OCI-LY7 (cell line): ENCODE measurements at regions not wholly inside any gene's neighbourhood (a gene's known extent, or its start where the extent isn't known, plus 50 kb on each side); places are given as distances from the start of the nearest gene placed in this dataset.

ENCODE experiments used
- BruUV-seq: library from RNA; stranded (reverse); fragments of 400-500 nt; replicated peaks from 2 replicates; lab custom pipeline; 2021; lab: Mats Ljungman, UMichigan
- CTCF ChIA-PET: fragments of 300-600 bp; sonication (Branson Sonifier 250); formaldehyde crosslinking; loops from one replicate; lab custom pipeline; 2022; ENCODE audit warnings: antibody characterized with exemption; ENCODE audit not compliant: unreplicated experiment; lab: Charles Lee
- POLR2A ChIA-PET: fragments of 300-600 bp; sonication (Branson Sonifier 250); formaldehyde crosslinking; loops from one replicate; lab custom pipeline; 2022; ENCODE audit warnings: antibody characterized with exemption; lab: Charles Lee
- DNase-seq: peaks from one replicate; pipeline ENCODE4 v3.0.0-alpha.2; 2015; ENCODE audit warnings: low spot score
- H2AFZ ChIP-seq: fragments of 200-600 bp; sonication (generic), shearing (Covaris generic); 2 replicates; pipeline ENCODE4 v1.6.1; 2014; ENCODE audit warnings: mild to moderate bottlenecking, antibody characterized with exemption, low read length, moderate library complexity
- H3K27ac ChIP-seq: fragments of 200-600 bp; sonication (generic); 2 replicates; pipeline ENCODE4 v1.5.1; 2014; ENCODE audit warnings: mixed run types, low read depth, mild to moderate bottlenecking, moderate library complexity, low read length, inconsistent platforms; ENCODE audit not compliant: poor library complexity, severe bottlenecking
- H3K36me3 ChIP-seq: fragments of 200-600 bp; sonication (generic); 2 replicates; pipeline ENCODE4 v1.6.1; 2014; ENCODE audit warnings: mild to moderate bottlenecking, antibody characterized with exemption, low read length, moderate library complexity, mixed read lengths; ENCODE audit not compliant: insufficient read depth
- H3K4me1 ChIP-seq: fragments of 200-600 bp; sonication (generic); 2 replicates; pipeline ENCODE4 v1.5.1; 2014; ENCODE audit warnings: mild to moderate bottlenecking, low read length; ENCODE audit not compliant: insufficient read depth, poor library complexity, severe bottlenecking
- H3K4me2 ChIP-seq: fragments of 200-600 bp; sonication (generic); 2 replicates; pipeline ENCODE4 v1.6.1; 2014; ENCODE audit warnings: mild to moderate bottlenecking, low read length
- H3K4me3 ChIP-seq: fragments of 200-600 bp; sonication (generic); 2 replicates; pipeline ENCODE4 v1.5.1; 2014; ENCODE audit warnings: mild to moderate bottlenecking, low read depth, low read length; ENCODE audit not compliant: poor library complexity, severe bottlenecking
- H3K79me2 ChIP-seq: fragments of 200-600 bp; sonication (generic); 2 replicates; pipeline ENCODE4 v1.6.1; 2016; ENCODE audit warnings: low read depth, mild to moderate bottlenecking, low read length, moderate library complexity, mixed read lengths; ENCODE audit not compliant: insufficient read depth
- H3K9me2 ChIP-seq: fragments of 200-600 bp; sonication (generic); 2 replicates; pipeline ENCODE4 v1.6.1; 2016; ENCODE audit warnings: mild to moderate bottlenecking, low read length, mixed read lengths; ENCODE audit not compliant: insufficient read depth
- H3K9me3 ChIP-seq: fragments of 200-600 bp; sonication (generic); 2 replicates; pipeline ENCODE4 v1.6.1; 2014; ENCODE audit warnings: mild to moderate bottlenecking, mixed run types, low read length, mixed read lengths
- H4K20me1 ChIP-seq: fragments of 200-600 bp; sonication (generic); 2 replicates; pipeline ENCODE4 v1.6.1; 2014; ENCODE audit warnings: mild to moderate bottlenecking, antibody characterized with exemption, low read length, moderate library complexity, mixed read lengths; ENCODE audit not compliant: insufficient read depth
- CTCF ChIP-seq: fragments of 200-600 bp; sonication (generic); conservative IDR thresholded peaks from 2 replicates; pipeline ENCODE4 v1.5.1; 2014; ENCODE audit warnings: mild to moderate bottlenecking, antibody characterized with exemption, low read length, moderate library complexity, mixed read lengths
- EZH2phosphoT487 ChIP-seq: fragments of 200-600 bp; sonication (generic); IDR thresholded peaks from 2 replicates; pipeline ENCODE4 v1.6.1; 2018; ENCODE audit warnings: low read depth, borderline replicate concordance, mild to moderate bottlenecking, mixed run types, antibody characterized with exemption, low read length, moderate library complexity, mixed read lengths
- intact Hi-C: fragments of 100-400 bp; cut with micrococcal nuclease; formaldehyde crosslinking; loops from one replicate; pipeline ENCODE4 v1.10.0; 2022; ENCODE audit not compliant: unreplicated experiment

DNA sequence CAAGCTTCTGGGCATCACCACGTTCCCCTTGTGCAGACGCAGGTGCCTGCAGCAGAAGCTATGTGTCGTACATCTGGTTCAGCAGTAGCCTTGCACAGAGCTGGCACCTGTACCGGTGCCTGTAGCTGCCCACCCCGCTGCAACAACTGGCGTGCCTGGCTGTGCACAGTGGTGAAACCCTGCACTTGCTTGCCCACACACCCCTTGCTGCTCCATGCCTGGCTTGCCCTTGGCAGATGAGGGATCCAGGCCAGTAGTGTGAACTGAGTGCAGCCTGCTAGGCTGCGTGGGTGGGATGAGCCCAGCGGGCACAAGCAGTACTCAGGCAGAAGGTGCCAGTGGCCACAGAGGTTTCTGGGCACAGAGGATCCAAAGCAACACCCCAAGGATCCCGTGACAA is 528.4 kb downstream of the PPARGC1A start:
- no peaks in the 10 kb centered on the region for H3K9me2 ChIP-seq
- ChIA-PET POLR2A (no interaction called here), CTCF (no interaction called here)
- no peak for DNase-seq
- H3K9me3 ChIP-seq, result no peaks in the 10 kb centered on the region
- H3K4me1 ChIP-seq, result no peaks in the 10 kb centered on the region
- H3K4me2 ChIP-seq, result no peak overlapping the region
- no peaks in the 10 kb centered on the region for H3K36me3 ChIP-seq
- intact Hi-C loops, result no loop called here
- no peak overlapping the region for H3K27ac ChIP-seq
- TF ChIP-seq CTCF (no peak), EZH2phosphoT487 (no peak)
- no TSS peak for BruUV-seq
- no peak overlapping the region for H3K4me3 ChIP-seq
- H3K79me2 ChIP-seq, result no peaks in the 10 kb centered on the region
- H4K20me1 ChIP-seq, result no peaks in the 10 kb centered on the region
- H2AFZ ChIP-seq, result no peak overlapping the region

- Histone ChIP-seq H3K4me1 (no peaks in the 10 kb centered on the region), H3K79me2 (no peaks in the 10 kb centered on the region), H4K20me1 (no peaks in the 10 kb centered on the region), H3K9me2 (no peaks in the 10 kb centered on the region), H3K9me3 (no peaks in the 10 kb centered on the region), H2AFZ (no peak overlapping the region), H3K27ac (no peak overlapping the region), H3K36me3 (no peaks in the 10 kb centered on the region), H3K4me3 (no peak overlapping the region), H3K4me2 (no peak overlapping the region)
- no peak for DNase-seq
- TF ChIP-seq CTCF, result no peak
- TF ChIP-seq EZH2phosphoT487, result no peak
- POLR2A ChIA-PET, result no interaction called here
- BruUV-seq, result no TSS peak
- CTCF ChIA-PET, result no interaction called here
- intact Hi-C loops, result no loop called here
Measured at GRCh38 chr4:23360718-23361117, 529.1 kb downstream of the PPARGC1A start.

GRCh38 chr4:23355258-23355657 is 534.6 kb downstream of the PPARGC1A start:
- Histone ChIP-seq H3K9me3 (0 out of 2 replicates have a peak, but pooled peaks cover under 1% of the 10 kb centered on the region), H4K20me1 (no peaks in the 10 kb centered on the region), H3K4me2 (no peak overlapping the region), H3K79me2 (no peaks in the 10 kb centered on the region), H3K27ac (no peak overlapping the region), H3K4me1 (no peaks in the 10 kb centered on the region), H3K36me3 (no peaks in the 10 kb centered on the region), H3K9me2 (no peaks in the 10 kb centered on the region), H3K4me3 (no peak overlapping the region), H2AFZ (no peak overlapping the region)
- DNase-seq, result no peak
- POLR2A ChIA-PET, result interaction anchor here (0.5 to 1.3 kb wide), 2 partner anchors 16 to 1954 kb away, joined by 3 to 5 read pairs; no protein-coding TSS in a partner anchor
- CTCF ChIA-PET, result no interaction called here
- no peak for TF ChIP-seq CTCF
- no peak for TF ChIP-seq EZH2phosphoT487
- intact Hi-C loops, result no loop called here
- no TSS peak for BruUV-seq
